Activated naive CD4-positive, alpha-beta T cell treated with anti-CD3 and anti-CD28 coated beads for 36 hours (primary cell): ENCODE measurements at regions not wholly inside any gene's neighbourhood (a gene's known extent, or its start where the extent isn't known, plus 50 kb on each side); places are given as distances from the start of the nearest gene placed in this dataset.
"Not testable (repeated sequence)": the region's sequence is repeated elsewhere in the genome, so short reads cannot be mapped to it uniquely, and the experiment has no call there.

Experiments used
- CTCF ChIA-PET: fragments of 350-600 bp; sonication (Branson Sonifier 250); formaldehyde crosslinking; loops from one replicate; lab custom pipeline; 2021; ENCODE audit warnings: antibody characterized with exemption; lab: Charles Lee
- DNase-seq: peaks from one replicate; pipeline ENCODE4 v3.0.0-alpha.2; 2020
- H3K27ac Mint-ChIP-seq: one replicate; pipeline ENCODE4 v1.8.0; 2021; ENCODE audit warnings: mild to moderate bottlenecking, mixed read lengths
- H3K27me3 Mint-ChIP-seq: one replicate; pipeline ENCODE4 v1.8.0; 2021; ENCODE audit warnings: low read depth, mixed read lengths
- H3K36me3 Mint-ChIP-seq: one replicate; pipeline ENCODE4 v1.8.0; 2021; ENCODE audit warnings: low read depth, mixed read lengths
- H3K4me1 Mint-ChIP-seq: one replicate; pipeline ENCODE4 v1.8.0; 2021; ENCODE audit warnings: low read depth, mixed read lengths
- H3K4me3 Mint-ChIP-seq: one replicate; pipeline ENCODE4 v1.8.0; 2021; ENCODE audit warnings: mild to moderate bottlenecking, moderate library complexity, mixed read lengths
- H3K9me3 Mint-ChIP-seq: one replicate; pipeline ENCODE4 v1.8.0; 2021; ENCODE audit warnings: mixed read lengths
- intact Hi-C: fragments of 100-400 bp; cut with micrococcal nuclease; formaldehyde crosslinking; loops from one replicate; pipeline ENCODE4 v1.15.1; 2023

- intact Hi-C loops, result no loop called here
- Mint-ChIP-seq H3K9me3 (peaks cover 2% of the 10 kb centered on the region), H3K4me1 (no peaks in the 10 kb centered on the region), H3K27ac (no peak overlapping the region), H3K27me3 (peaks cover 9% of the 10 kb centered on the region), H3K36me3 (no peaks in the 10 kb centered on the region), H3K4me3 (no peak overlapping the region)
- DNase-seq, result no peak
- CTCF ChIA-PET, result no interaction called here
Observed at GRCh38 chr5:123294544-123294943, 128.7 kb downstream of the CEP120 start.

GRCh38 chr5:123289210-123289609 is 134.0 kb downstream of the CEP120 start:
- H3K4me1 Mint-ChIP-seq, result peaks cover 4% of the 10 kb centered on the region
- DNase-seq, result no peak
- no peaks in the 10 kb centered on the region for H3K9me3 Mint-ChIP-seq
- H3K27ac Mint-ChIP-seq, result no peak overlapping the region
- no peak overlapping the region for H3K4me3 Mint-ChIP-seq
- CTCF ChIA-PET, result no interaction called here
- intact Hi-C loops, result no loop called here
- H3K27me3 Mint-ChIP-seq, result peaks cover 17% of the 10 kb centered on the region
- H3K36me3 Mint-ChIP-seq, result no peaks in the 10 kb centered on the region

- peaks cover 4% of the 10 kb centered on the region for H3K4me1 Mint-ChIP-seq
- H3K27ac Mint-ChIP-seq, result no peak overlapping the region
- peaks cover 20% of the 10 kb centered on the region for H3K27me3 Mint-ChIP-seq
- no peak overlapping the region for H3K4me3 Mint-ChIP-seq
- CTCF ChIA-PET, result no interaction called here
- H3K36me3 Mint-ChIP-seq, result no peaks in the 10 kb centered on the region
- intact Hi-C loops, result no loop called here
- H3K9me3 Mint-ChIP-seq, result no peaks in the 10 kb centered on the region
- DNase-seq, result no peak
Observed at GRCh38 chr5:123287881-123288280, 135.3 kb downstream of the CEP120 start.

GRCh38 chr5:123286891-123287290 is 136.3 kb downstream of the CEP120 start:
- Mint-ChIP-seq H3K4me3 (no peak overlapping the region), H3K27me3 (peaks cover 17% of the 10 kb centered on the region), H3K36me3 (no peaks in the 10 kb centered on the region), H3K27ac (no peak overlapping the region), H3K4me1 (peaks cover 4% of the 10 kb centered on the region), H3K9me3 (no peaks in the 10 kb centered on the region)
- DNase-seq, result no peak
- intact Hi-C loops, result no loop called here
- CTCF ChIA-PET, result no interaction called here

GRCh38 chr5:123285122-123286023 is 137.8 kb downstream of the CEP120 start:
- CTCF ChIA-PET, result interaction anchor here (0.6 kb wide), 1 partner anchor 293 kb away, joined by 5 read pairs; no protein-coding TSS in a partner anchor
- Mint-ChIP-seq H3K4me3 (no peak overlapping the region), H3K27ac (no peak overlapping the region), H3K27me3 (peaks cover 16% of the 10 kb centered on the region), H3K36me3 (no peaks in the 10 kb centered on the region), H3K4me1 (peaks cover 4% of the 10 kb centered on the region), H3K9me3 (no peaks in the 10 kb centered on the region)
- no peak for DNase-seq
- intact Hi-C loops, result no loop called here

- Mint-ChIP-seq H3K36me3 (no peaks in the 10 kb centered on the region), H3K4me3 (no peak overlapping the region), H3K9me3 (no peaks in the 10 kb centered on the region), H3K27me3 (peaks cover 12% of the 10 kb centered on the region), H3K27ac (no peak overlapping the region), H3K4me1 (peaks cover 4% of the 10 kb centered on the region)
- CTCF ChIA-PET, result no interaction called here
- no peak for DNase-seq
- intact Hi-C loops, result no loop called here
Observed at GRCh38 chr5:123283499-123283898, 139.7 kb downstream of the CEP120 start.

- H3K27me3 Mint-ChIP-seq, result peaks cover 12% of the 10 kb centered on the region
- no peaks in the 10 kb centered on the region for H3K9me3 Mint-ChIP-seq
- H3K4me3 Mint-ChIP-seq, result no peak overlapping the region
- CTCF ChIA-PET, result no interaction called here
- H3K36me3 Mint-ChIP-seq, result no peaks in the 10 kb centered on the region
- DNase-seq, result no peak
- no peak overlapping the region for H3K27ac Mint-ChIP-seq
- intact Hi-C loops, result no loop called here
- peaks cover 4% of the 10 kb centered on the region for H3K4me1 Mint-ChIP-seq
Observed at GRCh38 chr5:123283031-123283430, 140.2 kb downstream of the CEP120 start.

GRCh38 chr5:123282444-123282843 is 140.8 kb downstream of the CEP120 start:
- Mint-ChIP-seq H3K4me3 (no peak overlapping the region), H3K36me3 (no peaks in the 10 kb centered on the region), H3K4me1 (peaks cover 4% of the 10 kb centered on the region), H3K9me3 (no peaks in the 10 kb centered on the region), H3K27ac (no peak overlapping the region), H3K27me3 (peaks cover 12% of the 10 kb centered on the region)
- CTCF ChIA-PET, result interaction anchor here (0.5 to 0.7 kb wide), 2 partner anchors 65 to 179 kb away, joined by 3 read pairs; no protein-coding TSS in a partner anchor
- DNase-seq, result no peak
- intact Hi-C loops, result no loop called here

GRCh38 chr5:123280854-123281253 is 142.3 kb downstream of the CEP120 start:
- H3K27me3 Mint-ChIP-seq, result peaks cover 10% of the 10 kb centered on the region
- intact Hi-C loops, H3K36me3 Mint-ChIP-seq, CTCF ChIA-PET, DNase-seq, H3K9me3 Mint-ChIP-seq, H3K27ac Mint-ChIP-seq, H3K4me3 Mint-ChIP-seq, H3K4me1 Mint-ChIP-seq: not testable (repeated sequence)

GRCh38 chr5:123279136-123279535 is 144.1 kb downstream of the CEP120 start:
- CTCF ChIA-PET, result no interaction called here
- no peaks in the 10 kb centered on the region for H3K4me1 Mint-ChIP-seq
- DNase-seq, result no peak
- H3K36me3 Mint-ChIP-seq, result no peaks in the 10 kb centered on the region
- H3K27ac Mint-ChIP-seq, result no peak overlapping the region
- no peak overlapping the region for H3K4me3 Mint-ChIP-seq
- intact Hi-C loops, result no loop called here
- H3K27me3 Mint-ChIP-seq, result peaks cover 3% of the 10 kb centered on the region
- H3K9me3 Mint-ChIP-seq, result no peaks in the 10 kb centered on the region

- no peak overlapping the region for H3K4me3 Mint-ChIP-seq
- no peaks in the 10 kb centered on the region for H3K9me3 Mint-ChIP-seq
- no peaks in the 10 kb centered on the region for H3K36me3 Mint-ChIP-seq
- CTCF ChIA-PET, result no interaction called here
- H3K27ac Mint-ChIP-seq, result no peak overlapping the region
- no peak for DNase-seq
- no peaks in the 10 kb centered on the region for H3K27me3 Mint-ChIP-seq
- intact Hi-C loops, result no loop called here
- no peaks in the 10 kb centered on the region for H3K4me1 Mint-ChIP-seq
Observed at GRCh38 chr5:123278284-123278683, 144.9 kb downstream of the CEP120 start.

GRCh38 chr5:123273984-123274383 is 149.2 kb downstream of the CEP120 start:
- intact Hi-C loops, result no loop called here
- H3K27ac Mint-ChIP-seq, result no peak overlapping the region
- H3K36me3 Mint-ChIP-seq, result no peaks in the 10 kb centered on the region
- CTCF ChIA-PET, result no interaction called here
- H3K27me3 Mint-ChIP-seq, result no peaks in the 10 kb centered on the region
- H3K4me3 Mint-ChIP-seq, result no peak overlapping the region
- no peak for DNase-seq
- no peaks in the 10 kb centered on the region for H3K4me1 Mint-ChIP-seq
- no peaks in the 10 kb centered on the region for H3K9me3 Mint-ChIP-seq

- no peaks in the 10 kb centered on the region for H3K27me3 Mint-ChIP-seq
- H3K36me3 Mint-ChIP-seq, result no peaks in the 10 kb centered on the region
- no peak overlapping the region for H3K4me3 Mint-ChIP-seq
- CTCF ChIA-PET, result no interaction called here
- DNase-seq, result no peak
- intact Hi-C loops, result no loop called here
- H3K27ac Mint-ChIP-seq, result no peak overlapping the region
- H3K9me3 Mint-ChIP-seq, result no peaks in the 10 kb centered on the region
- H3K4me1 Mint-ChIP-seq, result no peaks in the 10 kb centered on the region
Observed at GRCh38 chr5:123273095-123273494, 150.1 kb downstream of the CEP120 start.
